IMR-90 (cell line): ENCODE measurements at regions not wholly inside any gene's neighbourhood (a gene's known extent, or its start where the extent isn't known, plus 50 kb on each side); places are given as distances from the start of the nearest gene placed in this dataset.

ENCODE experiments used
- ATAC-seq: fragments of 200-7000 bp; cut with Tn5 transposase; 2 replicates; pipeline ENCODE4 v1.9.1; 2020; ENCODE audit warnings: low read depth, mild to moderate bottlenecking, moderate library complexity
- BruUV-seq: library from RNA; stranded (reverse); fragments of 400-500 nt; replicated peaks from 2 replicates; lab custom pipeline; 2021; lab: Mats Ljungman, UMichigan
- CTCF ChIA-PET: fragments of 300-600 bp; formaldehyde crosslinking; extraction: SDS; loops from one replicate; lab custom pipeline; 2021; ENCODE audit warnings: antibody characterized with exemption; lab: Yijun Ruan, JAX
- POLR2A ChIA-PET: fragments of 300-600 bp; sonication (Branson Sonifier 250); formaldehyde crosslinking; loops from one replicate; lab custom pipeline; 2022; ENCODE audit warnings: antibody characterized with exemption; ENCODE audit not compliant: unreplicated experiment; lab: Charles Lee
- DNase-seq: peaks from one replicate; pipeline ENCODE4 v3.0.0; 2013
- H2AFZ ChIP-seq: replicated peaks from 2 replicates; pipeline ENCODE3; 2013; ENCODE audit warnings: low read length, mild to moderate bottlenecking; ENCODE audit not compliant: poor library complexity
- H2AK5ac ChIP-seq: 2 replicates; pipeline ENCODE4 v1.6.1; 2013; ENCODE audit warnings: low read depth, low read length, inconsistent platforms
- H2AK9ac ChIP-seq: replicated peaks from 2 replicates; pipeline ENCODE3; 2013; ENCODE audit warnings: mild to moderate bottlenecking, low read depth, low read length, moderate library complexity; ENCODE audit not compliant: poor library complexity
- H2BK120ac ChIP-seq: 2 replicates; pipeline ENCODE4 v1.6.1; 2013; ENCODE audit warnings: low read depth, low read length, inconsistent platforms
- H2BK15ac ChIP-seq: 3 replicates; pipeline ENCODE4 v1.6.1; 2013; ENCODE audit warnings: low read depth, low read length, inconsistent platforms
- H2BK20ac ChIP-seq: 2 replicates; pipeline ENCODE4 v1.6.1; 2013; ENCODE audit warnings: low read depth, mild to moderate bottlenecking, inconsistent platforms, low read length, moderate library complexity
- H2BK5ac ChIP-seq: 2 replicates; pipeline ENCODE4 v1.6.1; 2013; ENCODE audit warnings: mild to moderate bottlenecking, low read depth, low read length, inconsistent platforms; ENCODE audit not compliant: poor library complexity, severe bottlenecking
- H3K14ac ChIP-seq: replicated peaks from 2 replicates; pipeline ENCODE4 v1.6.1; 2013; ENCODE audit warnings: low read depth, low read length, inconsistent platforms
- H3K18ac ChIP-seq: 2 replicates; pipeline ENCODE4 v1.6.1; 2013; ENCODE audit warnings: low read depth, low read length, control low read depth
- H3K23ac ChIP-seq: 2 replicates; pipeline ENCODE4 v1.6.1; 2013; ENCODE audit warnings: low read depth, low read length, inconsistent platforms
- H3K27ac ChIP-seq: 2 replicates; pipeline ENCODE4 v1.5.1; 2013; ENCODE audit warnings: mild to moderate bottlenecking, control low read depth, low read length; ENCODE audit not compliant: insufficient read depth
- H3K27me3 ChIP-seq: 2 replicates; pipeline ENCODE4 v1.6.1; 2013; ENCODE audit warnings: low read length; ENCODE audit not compliant: control insufficient read depth, insufficient read depth
- H3K36me3 ChIP-seq: 2 replicates; pipeline ENCODE4 v1.6.1; 2013; ENCODE audit warnings: low read length, mixed read lengths; ENCODE audit not compliant: control insufficient read depth, insufficient read depth
- H3K4ac ChIP-seq: 2 replicates; pipeline ENCODE4 v1.6.1; 2013; ENCODE audit warnings: low read depth, low read length, inconsistent platforms
- H3K4me1 ChIP-seq: 2 replicates; pipeline ENCODE4 v1.6.1; 2013; ENCODE audit warnings: low read length, mixed read lengths; ENCODE audit not compliant: control insufficient read depth, insufficient read depth
- H3K4me2 ChIP-seq: 2 replicates; pipeline ENCODE4 v1.6.1; 2013; ENCODE audit warnings: low read depth, mild to moderate bottlenecking, control low read depth, low read length, moderate library complexity
- H3K4me3 ChIP-seq: 2 replicates; pipeline ENCODE4 v1.5.1; 2013; ENCODE audit warnings: low read depth, mild to moderate bottlenecking, control low read depth, low read length, moderate library complexity; ENCODE audit not compliant: insufficient read depth
- H3K56ac ChIP-seq: 2 replicates; pipeline ENCODE4 v1.6.1; 2013; ENCODE audit warnings: low read length, inconsistent platforms; ENCODE audit not compliant: insufficient read depth; ENCODE audit errors: extremely low read depth
- H3K79me1 ChIP-seq, 2 experiments: 2 replicates each; pipeline ENCODE4 v1.6.1; 2013; ENCODE audit warnings: low read length in 2 of 2, inconsistent platforms in 1 of 2, low read depth in 1 of 2
- H3K9ac ChIP-seq: 2 replicates; pipeline ENCODE4 v1.6.1; 2013; ENCODE audit warnings: low read depth, low read length, control low read depth
- H3K9me1 ChIP-seq: 2 replicates; pipeline ENCODE4 v1.6.1; 2013; ENCODE audit warnings: low read length, inconsistent platforms; ENCODE audit not compliant: insufficient read depth
- H3K9me3 ChIP-seq: 2 replicates; pipeline ENCODE4 v1.6.1; 2013; ENCODE audit warnings: low read length; ENCODE audit not compliant: control insufficient read depth, insufficient read depth
- H4K20me1 ChIP-seq: 2 replicates; pipeline ENCODE4 v1.6.1; 2013; ENCODE audit warnings: low read length, inconsistent platforms; ENCODE audit not compliant: insufficient read depth
- H4K5ac ChIP-seq: 2 replicates; pipeline ENCODE4 v1.6.1; 2013; ENCODE audit warnings: mild to moderate bottlenecking, low read depth, low read length, control low read depth
- H4K8ac ChIP-seq, 2 experiments: 2 replicates each; pipeline ENCODE4 v1.6.1; 2013; ENCODE audit warnings: low read depth in 2 of 2, low read length in 2 of 2, control low read depth in 1 of 2, inconsistent platforms in 1 of 2
- H4K91ac ChIP-seq: 2 replicates; pipeline ENCODE4 v1.6.1; 2013; ENCODE audit warnings: low read depth, low read length, inconsistent platforms; ENCODE audit not compliant: insufficient read depth
- MAFK ChIP-seq: IDR thresholded peaks from 2 replicates; pipeline ENCODE4 v1.6.1; 2012; ENCODE audit warnings: low read depth, low read length, improper control_type of control experiment
- RAD21 ChIP-seq: IDR thresholded peaks from 2 replicates; pipeline ENCODE4 v1.6.1; 2012; ENCODE audit warnings: low read length, improper control_type of control experiment
- WGBS, 2 experiments: methylation state at CpG; one replicate each; pipeline versions ENCODE4 v1.1.5 to v1.1.7; 2013; ENCODE audit warnings: missing lambda C conversion rate in 2 of 2; ENCODE audit not compliant: insufficient read length in 1 of 2; ENCODE audit errors: extremely low coverage in 2 of 2; 5-methylcytosine and 5-hydroxymethylcytosine counted together
- dilution Hi-C: fragments of 300-500 bp; cut with HindIII; formaldehyde crosslinking; loops from one replicate; pipeline ENCODE4 v1.14.3; 2018; ENCODE audit warnings: low sequenced_read_pairs; ENCODE audit not compliant: unreplicated experiment
- in situ Hi-C: fragments of 300-500 bp; cut with MboI; formaldehyde crosslinking; loops from 3 replicates; pipeline ENCODE4 v1.14.3; 2019; ENCODE audit warnings: low sequenced_read_pairs, inconsistent platforms, mixed read lengths
- intact Hi-C: fragments of 100-400 bp; cut with micrococcal nuclease; formaldehyde crosslinking; loops from 2 replicates; pipeline ENCODE4 v1.10.0; 2022

DNA sequence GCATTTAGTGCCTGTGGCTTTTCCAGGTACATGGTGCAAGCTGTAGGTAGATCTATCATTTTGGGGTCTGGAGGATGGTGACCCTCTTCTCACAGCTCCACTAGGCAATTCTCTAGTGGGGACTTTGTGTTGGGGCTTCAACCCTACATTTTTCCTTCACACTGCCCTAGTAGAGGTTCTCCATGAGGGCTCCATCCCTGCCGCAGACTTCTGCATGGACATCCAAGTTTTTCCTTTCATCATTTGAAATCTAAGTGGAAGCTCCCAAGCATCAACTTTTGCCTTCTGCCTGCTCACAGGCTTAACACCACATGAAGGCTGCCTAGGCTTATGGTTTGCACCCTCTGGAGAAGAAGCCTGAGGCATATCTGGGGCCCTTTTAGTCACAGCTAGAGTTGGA lies 492.7 kb downstream of the PIK3C3 start:
- no peak for ATAC-seq
- intact Hi-C loops (no loop called here), in situ Hi-C loops (no loop called here), dilution Hi-C loops (no loop called here)
- Histone ChIP-seq H3K27ac (no peak overlapping the region), H2AK5ac (no peak overlapping the region), H2BK20ac (no peak overlapping the region), H4K8ac (no peak overlapping the region), H3K4me2 (no peak overlapping the region), H3K56ac (no peak overlapping the region), H2AFZ (no peak overlapping the region), H3K4me1 (no peaks in the 10 kb centered on the region), H2BK5ac (no peak overlapping the region), H3K9me1 (no peaks in the 10 kb centered on the region), H3K14ac (no peak overlapping the region), H3K4ac (no peak overlapping the region), H3K4me3 (no peak overlapping the region), H4K5ac (no peak overlapping the region), H4K91ac (no peak overlapping the region), H3K36me3 (no peaks in the 10 kb centered on the region), H3K9me3 (peaks cover 9% of the 10 kb centered on the region), H2BK15ac (no peak overlapping the region), H3K23ac (no peak overlapping the region), H3K9ac (no peak overlapping the region), H2BK120ac (no peak overlapping the region), H3K18ac (no peak overlapping the region), H2AK9ac (no peak overlapping the region), H3K79me1 (no peaks in the 10 kb centered on the region), H4K20me1 (no peaks in the 10 kb centered on the region), H3K27me3 (no peaks in the 10 kb centered on the region)
- DNase-seq = no peak
- BruUV-seq = no TSS peak
- POLR2A ChIA-PET = no interaction called here
- WGBS, 2 experiments = 60% methylated on average over 1 of the region's 1 CpG; no CpG with 5 or more reads in 1 of the 2 experiments
- TF ChIP-seq RAD21 (no peak), MAFK (no peak)
- CTCF ChIA-PET = no interaction called here
